ENCODE measurements at regions not wholly inside any gene's neighbourhood (a gene's known extent, or its start where the extent isn't known, plus 50 kb on each side); places are given as distances from the start of the nearest gene placed in this dataset.

GRCh38 chr16:47026947-47027346, 53.5 kb upstream of the DNAJA2 start:
- CTCF ChIA-PET: no interaction called here
- Mint-ChIP-seq H3K9me3 (no peaks in the 10 kb centered on the region), H3K4me3 (no peak overlapping the region), H3K4me1 (no peaks in the 10 kb centered on the region), H3K27me3 (no peaks in the 10 kb centered on the region), H3K27ac (no peak overlapping the region), H3K36me3 (ENCODE audit: low read depth) (no peaks in the 10 kb centered on the region)
- POLR2A ChIA-PET: no interaction called here
- DNase-seq: no peak

GRCh38 chr16:47026492-47026891, 53.0 kb upstream of the DNAJA2 start:
- ChIA-PET POLR2A (no interaction called here), CTCF (interaction anchor here (1.6 kb wide), 1 partner anchor 11 kb away, joined by 4 read pairs; no protein-coding TSS in a partner anchor)
- no peak overlapping the region for H3K27ac Mint-ChIP-seq
- no peak for DNase-seq
- no peaks in the 10 kb centered on the region for H3K36me3 Mint-ChIP-seq (ENCODE audit: low read depth)
- no peak overlapping the region for H3K4me3 Mint-ChIP-seq
- no peaks in the 10 kb centered on the region for H3K9me3 Mint-ChIP-seq
- no peaks in the 10 kb centered on the region for H3K27me3 Mint-ChIP-seq
- no peaks in the 10 kb centered on the region for H3K4me1 Mint-ChIP-seq

GRCh38 chr16:47025641-47026040, 52.2 kb upstream of the DNAJA2 start:
- Mint-ChIP-seq H3K36me3 (ENCODE audit: low read depth) (no peaks in the 10 kb centered on the region), H3K4me3 (no peak overlapping the region), H3K27ac (no peak overlapping the region), H3K9me3 (no peaks in the 10 kb centered on the region), H3K4me1 (no peaks in the 10 kb centered on the region), H3K27me3 (no peaks in the 10 kb centered on the region)
- ChIA-PET CTCF (interaction anchor here (1.6 kb wide), 1 partner anchor 12 kb away, joined by 4 read pairs; no protein-coding TSS in a partner anchor), POLR2A (no interaction called here)
- no peak for DNase-seq

Measured in activated CD4-positive, alpha-beta memory T cell treated with anti-CD3 and anti-CD28 coated beads, Interleukin-2, amount 10 ng/mL, durations not matched to agents 7 days and 5 days (primary cell).